Effector memory CD8-positive, alpha-beta T cell (primary cell): ENCODE measurements at regions not wholly inside any gene's neighbourhood (a gene's known extent, or its start where the extent isn't known, plus 50 kb on each side); places are given as distances from the start of the nearest gene placed in this dataset.

Source experiments
- ATAC-seq: fragments of 150-1000 bp; cut with Tn5 transposase; replicated peaks from 2 replicates; pipeline ENCODE4 v1.10.0; 2021; ENCODE audit warnings: mild to moderate bottlenecking, moderate library complexity
- DNase-seq, 3 experiments: peaks; one replicate each; pipeline ENCODE4 v3.0.0; 2021
- H3K27ac Mint-ChIP-seq, 2 donors: one replicate each; pipeline ENCODE4 v1.8.0; 2022; ENCODE audit warnings: mild to moderate bottlenecking in 2 of 2, mixed read lengths in 2 of 2, moderate library complexity in 2 of 2
- H3K27me3 Mint-ChIP-seq, 2 donors: one replicate each; pipeline ENCODE4 v1.8.0; 2022; ENCODE audit warnings: mixed read lengths in 2 of 2
- H3K36me3 Mint-ChIP-seq: one replicate; pipeline ENCODE4 v1.8.0; 2022; ENCODE audit warnings: mild to moderate bottlenecking, moderate library complexity, mixed read lengths; ENCODE audit not compliant: insufficient read depth
- H3K4me1 Mint-ChIP-seq, 2 donors: one replicate each; pipeline ENCODE4 v1.8.0; 2022; ENCODE audit warnings: low read depth in 2 of 2, mixed read lengths in 2 of 2
- H3K4me3 Mint-ChIP-seq, 2 donors: one replicate each; pipeline ENCODE4 v1.8.0; 2022; ENCODE audit warnings: mild to moderate bottlenecking in 2 of 2, mixed read lengths in 2 of 2, moderate library complexity in 2 of 2
- H3K9me3 Mint-ChIP-seq, 2 donors: one replicate each; pipeline ENCODE4 v1.8.0; 2022; ENCODE audit warnings: mixed read lengths in 2 of 2

DNA sequence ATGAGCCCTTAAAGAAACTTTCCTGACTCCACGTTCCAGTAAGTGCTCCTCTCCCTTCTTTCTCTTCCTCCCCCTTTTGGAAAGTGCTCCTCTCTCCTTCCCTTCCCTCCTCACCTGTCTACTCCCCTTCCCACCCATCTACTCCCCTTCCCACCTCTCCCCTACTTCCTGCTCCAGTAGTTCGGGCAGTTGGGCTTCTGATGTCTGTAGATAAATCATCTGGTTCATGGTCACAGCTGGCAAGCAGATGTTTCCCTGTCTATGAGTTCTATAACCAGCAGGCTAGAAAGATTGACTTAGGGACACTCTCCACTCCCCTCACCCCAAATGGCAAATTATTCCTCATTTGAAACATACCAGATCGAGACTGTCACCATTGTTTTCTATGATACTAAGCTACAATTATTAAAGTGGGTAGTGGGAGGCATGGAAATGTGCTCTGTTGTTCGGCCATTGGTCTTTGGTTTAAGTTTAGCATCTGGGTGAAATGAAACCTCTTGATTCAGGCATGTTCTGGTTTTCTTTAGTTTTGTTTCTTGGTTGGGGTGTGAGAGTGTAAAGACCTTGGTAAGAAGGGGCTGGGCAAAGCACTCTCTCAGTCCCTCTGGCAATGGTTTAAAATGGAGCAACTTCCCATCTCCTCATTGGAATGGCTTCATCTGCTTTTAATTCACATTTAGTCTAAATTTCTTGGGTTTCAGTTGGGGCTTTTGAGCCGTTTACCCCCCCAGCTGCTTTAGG, 413.2 kb upstream of the SPRED2 start:
- H3K27me3 Mint-ChIP-seq, result no peaks in the 10 kb centered on the region
- H3K9me3 Mint-ChIP-seq, result no peaks in the 10 kb centered on the region
- no peaks in the 10 kb centered on the region for H3K4me1 Mint-ChIP-seq
- H3K4me3 Mint-ChIP-seq, result no peak overlapping the region
- no peak overlapping the region for H3K27ac Mint-ChIP-seq
- ATAC-seq (no peak), DNase-seq (no peak)
- no peaks in the 10 kb centered on the region for H3K36me3 Mint-ChIP-seq

DNA sequence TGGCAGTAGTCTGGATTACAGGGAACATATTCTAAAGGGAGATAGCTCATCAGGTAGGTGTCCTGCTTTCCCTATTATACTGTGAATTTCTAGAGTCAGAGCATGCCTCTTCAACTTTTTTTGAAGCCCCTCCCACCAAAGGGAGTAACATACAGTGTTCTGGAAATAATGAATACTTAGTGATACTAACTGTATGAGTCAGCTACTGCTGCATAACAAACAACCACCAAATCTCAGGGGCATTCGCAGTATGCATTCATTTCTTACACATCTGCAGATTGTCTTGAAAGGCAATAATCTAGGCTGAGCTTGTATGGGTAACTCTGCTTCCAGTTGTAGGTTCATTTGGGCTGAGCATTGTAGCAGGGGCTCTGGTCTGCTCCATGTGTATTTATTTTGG, 409.7 kb upstream of the SPRED2 start:
- Mint-ChIP-seq H3K27ac (no peak overlapping the region), H3K27me3 (no peaks in the 10 kb centered on the region), H3K4me3 (no peak overlapping the region), H3K4me1 (no peaks in the 10 kb centered on the region), H3K9me3 (no peaks in the 10 kb centered on the region), H3K36me3 (no peaks in the 10 kb centered on the region)
- ATAC-seq, result no peak
- no peak for DNase-seq

- ATAC-seq (no peak), DNase-seq (no peak)
- no peak overlapping the region for H3K27ac Mint-ChIP-seq
- no peaks in the 10 kb centered on the region for H3K4me1 Mint-ChIP-seq
- no peaks in the 10 kb centered on the region for H3K36me3 Mint-ChIP-seq
- no peak overlapping the region for H3K4me3 Mint-ChIP-seq
- no peaks in the 10 kb centered on the region for H3K27me3 Mint-ChIP-seq
- H3K9me3 Mint-ChIP-seq, result no peaks in the 10 kb centered on the region
Observed at GRCh38 chr2:65835975-65836549, 403.7 kb upstream of the SPRED2 start.

DNA sequence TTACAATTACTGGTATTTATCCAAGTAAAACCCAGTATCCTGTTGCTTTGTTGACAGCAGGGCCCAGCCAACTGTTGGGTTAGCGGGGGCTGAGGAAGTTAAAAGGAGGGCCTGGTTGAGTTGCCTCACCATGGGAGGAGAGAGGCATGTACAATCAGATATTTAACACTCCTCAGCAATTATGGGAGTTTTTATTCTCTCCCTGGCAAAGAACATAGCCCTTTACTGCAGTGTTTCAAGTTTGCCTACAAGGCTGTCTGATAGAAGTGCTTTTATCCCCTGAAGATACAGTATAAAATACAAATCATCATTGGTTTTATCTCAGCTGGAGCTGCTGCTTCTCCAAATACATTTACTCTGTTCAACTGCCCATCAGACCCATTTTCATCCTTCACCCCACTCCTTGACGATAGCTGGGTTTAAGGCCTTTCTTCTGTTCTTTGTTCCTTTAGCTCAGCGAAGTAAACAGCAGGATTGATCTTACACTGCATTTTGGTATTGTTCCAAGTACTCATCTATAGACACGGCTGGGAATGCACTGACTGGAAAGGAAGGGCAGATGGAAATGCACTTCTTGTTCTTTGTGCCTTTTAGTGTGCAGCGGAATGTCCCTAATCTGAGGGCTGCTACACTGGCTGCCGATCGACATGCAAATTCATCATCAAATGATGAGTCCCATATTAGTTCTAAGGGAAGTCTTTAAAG, 402.5 kb upstream of the SPRED2 start:
- Mint-ChIP-seq H3K27me3 (no peaks in the 10 kb centered on the region), H3K27ac (no peak overlapping the region), H3K4me1 (no peaks in the 10 kb centered on the region), H3K36me3 (no peaks in the 10 kb centered on the region), H3K4me3 (no peak overlapping the region), H3K9me3 (no peaks in the 10 kb centered on the region)
- ATAC-seq, result no peak
- no peak for DNase-seq

DNA sequence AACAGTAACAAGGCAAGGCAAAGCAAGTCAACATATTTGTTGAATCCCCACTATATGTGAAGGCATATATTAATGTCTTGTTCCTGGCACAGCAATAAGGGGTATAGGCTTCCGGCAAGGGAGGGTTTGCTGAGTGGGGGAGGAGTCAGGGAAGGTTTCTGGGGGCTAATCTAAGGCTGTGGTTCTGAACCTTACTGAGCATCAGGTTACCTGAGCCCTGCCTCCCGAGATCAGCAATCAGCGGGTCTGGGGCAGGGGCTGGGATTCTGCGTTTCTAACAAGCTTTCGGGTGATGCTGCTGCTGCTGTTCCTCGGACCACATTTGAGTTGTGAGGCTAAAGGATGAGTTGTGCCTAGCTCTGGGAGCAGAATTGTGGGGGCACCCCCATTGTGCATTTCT, 401.7 kb upstream of the SPRED2 start:
- ATAC-seq (no peak), DNase-seq (no peak)
- peaks cover 0 to 6% of the 10 kb centered on the region in 2 donors for H3K9me3 Mint-ChIP-seq
- no peaks in the 10 kb centered on the region for H3K36me3 Mint-ChIP-seq
- H3K4me3 Mint-ChIP-seq, result no peak overlapping the region
- H3K27me3 Mint-ChIP-seq, result no peaks in the 10 kb centered on the region
- no peaks in the 10 kb centered on the region for H3K4me1 Mint-ChIP-seq
- H3K27ac Mint-ChIP-seq, result no peak overlapping the region

DNA sequence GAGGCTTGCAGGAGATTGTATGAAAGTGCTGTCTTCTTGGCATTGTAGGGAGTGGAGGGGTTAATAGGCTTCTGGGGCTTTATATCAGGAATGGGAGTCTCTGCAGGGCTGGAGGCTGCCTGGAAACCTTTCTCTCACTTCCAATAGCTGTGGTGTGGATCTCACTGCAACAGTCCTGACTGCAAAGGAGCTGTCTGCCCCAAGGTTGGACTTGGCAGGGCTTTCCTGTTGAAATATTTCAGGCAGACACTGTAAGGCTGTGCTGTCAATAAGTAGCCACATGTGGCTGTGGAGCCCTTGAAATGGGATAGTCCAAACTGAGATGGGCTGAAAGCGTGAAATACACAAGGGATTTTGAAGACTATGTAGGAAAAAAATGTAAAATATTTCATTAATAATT, 399.1 kb upstream of the SPRED2 start:
- no peaks in the 10 kb centered on the region for H3K27me3 Mint-ChIP-seq
- no peaks in the 10 kb centered on the region for H3K4me1 Mint-ChIP-seq
- peaks cover 0 to 6% of the 10 kb centered on the region in 2 donors for H3K9me3 Mint-ChIP-seq
- DNase-seq (no peak), ATAC-seq (no peak)
- no peak overlapping the region for H3K27ac Mint-ChIP-seq
- no peak overlapping the region for H3K4me3 Mint-ChIP-seq
- no peaks in the 10 kb centered on the region for H3K36me3 Mint-ChIP-seq

GRCh38 chr2:65826567-65826966, 394.2 kb upstream of the SPRED2 start:
- Mint-ChIP-seq H3K36me3 (no peaks in the 10 kb centered on the region), H3K4me1 (no peaks in the 10 kb centered on the region), H3K27me3 (no peaks in the 10 kb centered on the region), H3K4me3 (no peak overlapping the region), H3K27ac (no peak overlapping the region), H3K9me3 (peaks cover 0 to 6% of the 10 kb centered on the region in 2 donors)
- no peak for DNase-seq
- ATAC-seq, result no peak

DNA sequence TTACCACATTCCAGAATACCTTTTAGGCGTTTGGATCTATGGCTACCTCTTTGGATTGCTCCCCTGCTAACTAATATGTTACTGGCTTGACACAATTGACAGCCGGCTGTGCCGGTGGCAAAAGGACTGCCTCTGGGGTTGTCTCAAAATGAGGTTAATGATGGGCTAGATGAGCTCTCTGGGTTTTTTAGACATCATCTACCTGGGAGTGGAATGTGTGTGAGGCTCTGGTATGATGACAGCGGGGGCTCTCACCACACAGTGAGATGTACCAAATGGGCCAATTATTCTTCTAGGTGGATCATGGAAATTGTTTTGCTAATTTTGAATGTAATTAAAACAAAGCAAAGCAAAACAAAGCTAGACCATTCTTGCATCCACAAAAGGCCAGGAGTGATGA, 391.1 kb upstream of the SPRED2 start:
- ATAC-seq (no peak), DNase-seq (no peak)
- H3K36me3 Mint-ChIP-seq, result no peaks in the 10 kb centered on the region
- no peaks in the 10 kb centered on the region for H3K4me1 Mint-ChIP-seq
- H3K4me3 Mint-ChIP-seq, result no peak overlapping the region
- no peaks in the 10 kb centered on the region for H3K9me3 Mint-ChIP-seq
- H3K27ac Mint-ChIP-seq, result no peak overlapping the region
- H3K27me3 Mint-ChIP-seq, result no peaks in the 10 kb centered on the region

DNA sequence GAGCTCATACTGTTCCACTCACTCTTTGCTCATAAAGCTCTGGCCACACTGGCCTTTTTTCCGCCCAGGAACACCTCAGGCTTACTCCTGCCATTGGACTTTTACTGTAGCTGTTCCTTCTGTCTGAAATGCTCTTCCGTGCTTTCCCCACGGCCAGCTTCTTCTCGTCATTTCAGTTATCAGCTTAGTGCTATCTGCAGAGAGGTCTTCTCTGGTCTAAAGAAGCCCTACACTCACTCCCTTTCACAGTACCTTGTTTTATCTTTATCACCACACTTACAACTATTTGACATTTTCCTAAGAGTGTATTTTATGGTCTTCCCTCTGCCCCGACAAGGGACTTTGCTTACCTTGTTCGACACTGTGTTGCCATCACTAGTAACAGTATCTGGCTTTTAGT, 388.1 kb upstream of the SPRED2 start:
- Mint-ChIP-seq H3K9me3 (no peaks in the 10 kb centered on the region), H3K27me3 (no peaks in the 10 kb centered on the region), H3K4me1 (no peaks in the 10 kb centered on the region), H3K27ac (no peak overlapping the region), H3K36me3 (no peaks in the 10 kb centered on the region), H3K4me3 (no peak overlapping the region)
- DNase-seq, result no peak
- ATAC-seq, result no peak

DNA sequence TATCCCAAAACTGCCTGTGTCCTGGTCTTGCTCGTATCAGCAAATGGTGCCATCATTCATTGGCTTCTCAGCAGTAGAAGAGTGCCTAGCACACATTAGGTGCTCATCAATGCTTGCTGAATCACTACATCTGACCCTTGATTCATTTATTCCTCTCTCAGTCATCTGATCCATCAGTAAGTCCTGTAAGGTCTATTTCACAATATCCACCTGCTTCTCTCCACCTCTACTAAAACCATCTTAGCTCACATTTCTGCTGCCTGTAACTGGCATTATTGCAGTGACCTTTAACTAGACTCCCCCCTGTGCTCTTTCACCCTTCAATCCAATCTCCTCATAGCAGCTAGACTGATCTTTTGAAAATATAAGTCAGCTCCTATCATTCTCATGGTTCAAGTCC, 387.6 kb upstream of the SPRED2 start:
- Mint-ChIP-seq H3K36me3 (no peaks in the 10 kb centered on the region), H3K9me3 (no peaks in the 10 kb centered on the region), H3K4me3 (no peak overlapping the region), H3K27ac (no peak overlapping the region), H3K27me3 (no peaks in the 10 kb centered on the region), H3K4me1 (no peaks in the 10 kb centered on the region)
- DNase-seq, result no peak
- ATAC-seq, result no peak

- H3K27me3 Mint-ChIP-seq, result no peaks in the 10 kb centered on the region
- no peaks in the 10 kb centered on the region for H3K4me1 Mint-ChIP-seq
- H3K36me3 Mint-ChIP-seq, result no peaks in the 10 kb centered on the region
- ATAC-seq (no peak), DNase-seq (no peak)
- H3K9me3 Mint-ChIP-seq, result peaks cover 0 to 4% of the 10 kb centered on the region in 2 donors
- H3K4me3 Mint-ChIP-seq, result no peak overlapping the region
- no peak overlapping the region for H3K27ac Mint-ChIP-seq
Observed at GRCh38 chr2:65818873-65819451, 386.6 kb upstream of the SPRED2 start.

DNA sequence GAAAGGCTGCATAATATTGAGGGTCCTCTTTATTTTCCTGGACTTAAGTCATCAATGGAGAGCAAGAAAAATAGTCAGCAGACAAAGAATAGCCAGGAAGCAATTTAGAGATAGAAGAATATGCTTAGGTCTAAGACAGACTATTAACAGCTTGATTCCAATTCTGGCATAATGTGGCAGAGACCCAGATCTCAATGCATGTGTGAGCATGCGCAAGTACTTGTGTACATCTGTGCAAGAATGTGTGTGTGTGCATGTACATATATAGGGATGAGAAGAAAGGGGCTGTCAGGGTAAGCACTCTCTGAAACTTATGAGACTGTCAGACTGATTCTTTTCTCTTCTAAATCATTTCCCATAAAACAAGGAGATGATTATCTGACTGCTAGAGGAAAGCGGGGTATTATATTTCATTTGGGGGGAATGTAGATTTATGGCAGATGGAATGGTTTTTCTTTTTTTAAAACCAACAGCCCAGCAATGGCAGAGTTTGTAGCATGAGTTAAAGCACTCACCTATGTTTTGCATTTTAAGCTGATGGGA, 381.3 kb upstream of the SPRED2 start:
- no peaks in the 10 kb centered on the region for H3K36me3 Mint-ChIP-seq
- H3K4me3 Mint-ChIP-seq, result no peak overlapping the region
- no peaks in the 10 kb centered on the region for H3K27me3 Mint-ChIP-seq
- no peaks in the 10 kb centered on the region for H3K4me1 Mint-ChIP-seq
- no peak overlapping the region for H3K27ac Mint-ChIP-seq
- peaks cover 2 to 4% of the 10 kb centered on the region in 2 donors for H3K9me3 Mint-ChIP-seq
- DNase-seq, result no peak
- ATAC-seq, result no peak

GRCh38 chr2:65812887-65813286, 380.5 kb upstream of the SPRED2 start:
- peaks cover 4 to 9% of the 10 kb centered on the region in 2 donors for H3K9me3 Mint-ChIP-seq
- H3K4me3 Mint-ChIP-seq, result no peak overlapping the region
- DNase-seq (no peak), ATAC-seq (no peak)
- no peak overlapping the region for H3K27ac Mint-ChIP-seq
- H3K36me3 Mint-ChIP-seq, result no peaks in the 10 kb centered on the region
- no peaks in the 10 kb centered on the region for H3K27me3 Mint-ChIP-seq
- H3K4me1 Mint-ChIP-seq, result no peaks in the 10 kb centered on the region
